Breast epithelium (tissue), 4 donors: ENCODE measurements at regions not wholly inside any gene's neighbourhood (a gene's known extent, or its start where the extent isn't known, plus 50 kb on each side); places are given as distances from the start of the nearest gene placed in this dataset.
A peak's percentile ranks its signal among the peaks of the same experiment; 100 is the strongest.

Experiments
- DNase-seq, 2 donors: peaks; one replicate each; pipeline ENCODE4 v3.0.0-alpha.2; 2019; ENCODE audit warnings: low spot score in 2 of 2
- H3K27ac ChIP-seq, 2 donors: fragments of 200-600 bp; sonication (generic) in 1 of 2; one replicate each; pipeline ENCODE4 v1.5.1; 2016 to 2019; ENCODE audit warnings: mild to moderate bottlenecking in 1 of 2
- H3K27me3 ChIP-seq, 2 donors: fragments of 200-600 bp; sonication (generic) in 1 of 2; one replicate each; pipeline versions ENCODE4 v1.5.1 to v1.6.0; 2017 to 2019; ENCODE audit warnings: control low read depth in 1 of 2, mild to moderate bottlenecking in 1 of 2
- H3K36me3 ChIP-seq: fragments of 200-600 bp; one replicate; pipeline ENCODE4 v1.5.1; 2019
- H3K4me1 ChIP-seq, 2 donors: fragments of 200-600 bp; sonication (generic); one replicate each; pipeline ENCODE4 v1.5.1; 2016 to 2019; ENCODE audit warnings: control low read depth in 1 of 2
- H3K4me3 ChIP-seq, 3 donors: fragments of 200-600 bp; sonication (generic); 1 replicate in 2 of 3; 2 replicates in 1 of 3; pipeline ENCODE4 v1.5.1; 2016 to 2019; ENCODE audit warnings: mild to moderate bottlenecking in 3 of 3, moderate library complexity in 2 of 3
- H3K9me3 ChIP-seq, 2 donors: fragments of 200-600 bp; sonication (generic) in 1 of 2; one replicate each; pipeline ENCODE4 v1.5.1; 2016 to 2019; ENCODE audit warnings: control low read depth in 1 of 2
- CTCF ChIP-seq, 3 donors: fragments of 450-650 bp; IDR thresholded peaks; one replicate each; pipeline ENCODE4 v1.5.1; 2016 to 2017; ENCODE audit warnings: antibody characterized with exemption in 3 of 3, mild to moderate bottlenecking in 3 of 3, moderate library complexity in 3 of 3
- POLR2A ChIP-seq: fragments of 450-650 bp; IDR thresholded peaks from one replicate; pipeline ENCODE4 v1.6.1; 2016; ENCODE audit warnings: antibody characterized with exemption, mild to moderate bottlenecking, moderate library complexity
- POLR2AphosphoS5 ChIP-seq, 3 donors: sonication (generic); formaldehyde crosslinking; IDR thresholded peaks; one replicate each; pipeline ENCODE4 v1.6.1; 2017; ENCODE audit warnings: antibody characterized with exemption in 3 of 3
- intact Hi-C: fragments of 100-400 bp; cut with DNase I; formaldehyde crosslinking; loops from one replicate; pipeline ENCODE4 v1.15.1; 2023; ENCODE audit warnings: low total_unique reads

GRCh38 chr12:125533434-125534029, 468.3 kb downstream of the AACS start:
- Histone ChIP-seq H3K9me3 (no peaks in the 10 kb centered on the region), H3K36me3 (no peaks in the 10 kb centered on the region), H3K4me3 (no peak overlapping the region), H3K27ac (no peak overlapping the region), H3K4me1 (no peaks in the 10 kb centered on the region), H3K27me3 (peaks cover 0 to 14% of the 10 kb centered on the region in 2 donors)
- intact Hi-C loops: no loop called here
- TF ChIP-seq CTCF (IDR thresholded peaks at IDR 0.05): peak in 2 of 3 donors; percentile 34 to 35
- TF ChIP-seq POLR2A: no peak
- no peak for DNase-seq

- no peaks in the 10 kb centered on the region for H3K27me3 ChIP-seq
- TF ChIP-seq POLR2AphosphoS5 (IDR thresholded peaks at IDR 0.05): no peak
- no peak for TF ChIP-seq POLR2A
- TF ChIP-seq CTCF (IDR thresholded peaks at IDR 0.05): no peak
- no peaks in the 10 kb centered on the region for H3K9me3 ChIP-seq
- no peak overlapping the region for H3K27ac ChIP-seq
- no peak overlapping the region for H3K4me3 ChIP-seq
- H3K4me1 ChIP-seq: no peaks in the 10 kb centered on the region
- intact Hi-C loops: loop anchor here (5.0 kb wide), 1 partner anchor 344 kb away; no protein-coding TSS in a partner anchor
- no peak for DNase-seq
- H3K36me3 ChIP-seq: no peaks in the 10 kb centered on the region
Measured at GRCh38 chr12:125538401-125539199, 473.4 kb downstream of the AACS start.

GRCh38 chr12:125540580-125541204, 475.5 kb downstream of the AACS start:
- Histone ChIP-seq H3K9me3 (peaks cover 2 to 3% of the 10 kb centered on the region in 2 donors), H3K4me1 (no peaks in the 10 kb centered on the region), H3K27me3 (no peaks in the 10 kb centered on the region), H3K27ac (no peak overlapping the region), H3K4me3 (no peak overlapping the region), H3K36me3 (no peaks in the 10 kb centered on the region)
- DNase-seq: no peak
- intact Hi-C loops: no loop called here
- no peak for TF ChIP-seq POLR2A
- no peak for TF ChIP-seq CTCF (IDR thresholded peaks at IDR 0.05)
- TF ChIP-seq POLR2AphosphoS5 (IDR thresholded peaks at IDR 0.05): no peak

GRCh38 chr12:125544960-125545359, 479.7 kb downstream of the AACS start:
- Histone ChIP-seq H3K27ac (no peak overlapping the region), H3K4me3 (no peak overlapping the region), H3K36me3 (no peaks in the 10 kb centered on the region), H3K9me3 (peaks cover 2 to 3% of the 10 kb centered on the region in 2 donors), H3K27me3 (no peaks in the 10 kb centered on the region), H3K4me1 (no peaks in the 10 kb centered on the region)
- TF ChIP-seq POLR2AphosphoS5 (IDR thresholded peaks at IDR 0.05): no peak
- no peak for TF ChIP-seq POLR2A
- TF ChIP-seq CTCF (IDR thresholded peaks at IDR 0.05): no peak
- DNase-seq: no peak
- intact Hi-C loops: no loop called here

- Histone ChIP-seq H3K4me3 (no peak overlapping the region), H3K36me3 (no peaks in the 10 kb centered on the region), H3K27me3 (no peaks in the 10 kb centered on the region), H3K27ac (no peak overlapping the region), H3K4me1 (no peaks in the 10 kb centered on the region), H3K9me3 (peaks cover 3 to 5% of the 10 kb centered on the region in 2 donors)
- intact Hi-C loops: no loop called here
- TF ChIP-seq POLR2A (no peak), POLR2AphosphoS5 (IDR thresholded peaks at IDR 0.05) (no peak), CTCF (IDR thresholded peaks at IDR 0.05) (no peak)
- no peak for DNase-seq
Measured at GRCh38 chr12:125549171-125549570, 483.9 kb downstream of the AACS start.
